ENCODE measurements at regions not wholly inside any gene's neighbourhood (a gene's known extent, or its start where the extent isn't known, plus 50 kb on each side); places are given as distances from the start of the nearest gene placed in this dataset.

DNA sequence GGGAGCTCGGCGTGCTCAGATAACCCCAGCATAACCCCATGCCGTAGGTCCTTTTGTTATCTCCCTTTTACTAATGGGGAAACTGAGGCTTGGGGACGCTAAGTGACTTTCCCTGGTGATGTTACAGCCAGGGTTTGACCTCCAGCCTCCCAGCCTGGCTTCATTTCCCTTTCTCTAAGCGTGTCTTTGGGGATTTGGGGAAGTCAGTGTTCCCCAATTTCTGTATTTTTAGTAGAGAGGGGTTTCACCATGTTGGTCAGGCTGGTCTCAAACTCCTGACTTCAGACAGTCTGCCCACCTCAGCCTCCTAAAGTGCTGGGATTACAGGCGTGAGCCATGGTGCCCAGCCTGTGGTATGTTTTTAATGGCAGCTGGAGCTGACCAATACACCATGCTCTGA is 85.4 kb downstream of the PHETA1 start:
- Histone ChIP-seq H3K4me3 (ENCODE audit: low read depth, low read length) (no peak overlapping the region), H3K36me3 (ENCODE audit: control insufficient read depth, insufficient read depth, low read length) (no peaks in the 10 kb centered on the region), H3K27me3 (ENCODE audit: control insufficient read depth, insufficient read depth, low read length) (no peaks in the 10 kb centered on the region)
- DNase-seq (ENCODE audit: low read depth) (no peak), FAIRE-seq (no peak)
- TF ChIP-seq, protein P1, sequence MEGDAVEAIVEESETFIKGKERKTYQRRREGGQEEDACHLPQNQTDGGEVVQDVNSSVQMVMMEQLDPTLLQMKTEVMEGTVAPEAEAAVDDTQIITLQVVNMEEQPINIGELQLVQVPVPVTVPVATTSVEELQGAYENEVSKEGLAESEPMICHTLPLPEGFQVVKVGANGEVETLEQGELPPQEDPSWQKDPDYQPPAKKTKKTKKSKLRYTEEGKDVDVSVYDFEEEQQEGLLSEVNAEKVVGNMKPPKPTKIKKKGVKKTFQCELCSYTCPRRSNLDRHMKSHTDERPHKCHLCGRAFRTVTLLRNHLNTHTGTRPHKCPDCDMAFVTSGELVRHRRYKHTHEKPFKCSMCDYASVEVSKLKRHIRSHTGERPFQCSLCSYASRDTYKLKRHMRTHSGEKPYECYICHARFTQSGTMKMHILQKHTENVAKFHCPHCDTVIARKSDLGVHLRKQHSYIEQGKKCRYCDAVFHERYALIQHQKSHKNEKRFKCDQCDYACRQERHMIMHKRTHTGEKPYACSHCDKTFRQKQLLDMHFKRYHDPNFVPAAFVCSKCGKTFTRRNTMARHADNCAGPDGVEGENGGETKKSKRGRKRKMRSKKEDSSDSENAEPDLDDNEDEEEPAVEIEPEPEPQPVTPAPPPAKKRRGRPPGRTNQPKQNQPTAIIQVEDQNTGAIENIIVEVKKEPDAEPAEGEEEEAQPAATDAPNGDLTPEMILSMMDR (IDR thresholded peaks at IDR 0.05; ENCODE audit: insufficient read depth, low read length, severe bottlenecking) = no peak

DNA sequence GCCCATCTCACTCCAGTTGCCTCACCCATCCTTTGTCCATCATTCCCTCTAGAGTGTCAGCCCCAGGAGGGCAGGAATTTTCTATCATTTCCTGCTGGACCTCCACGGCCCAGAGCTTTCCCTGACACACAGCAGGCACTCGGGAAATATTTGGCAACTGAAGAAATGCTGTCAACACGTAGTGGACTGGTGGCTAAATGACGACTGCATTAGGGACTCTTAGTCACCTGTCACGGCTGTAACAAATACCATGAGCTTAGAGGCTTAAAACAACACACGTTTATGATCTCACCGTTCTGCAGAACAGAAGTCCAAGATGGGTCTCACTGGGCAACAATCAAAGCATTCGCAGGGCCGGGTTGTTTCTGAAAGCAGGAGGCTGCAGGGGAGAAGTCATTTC is 91.3 kb downstream of the PHETA1 start:
- no peak for FAIRE-seq
- TF ChIP-seq, protein P1 (IDR thresholded peaks at IDR 0.05; ENCODE audit: insufficient read depth, low read length, severe bottlenecking) = no peak
- peaks cover 2% of the 10 kb centered on the region for H3K36me3 ChIP-seq (ENCODE audit: control insufficient read depth, insufficient read depth, low read length)
- H3K27me3 ChIP-seq (ENCODE audit: control insufficient read depth, insufficient read depth, low read length) = no peaks in the 10 kb centered on the region
- H3K4me3 ChIP-seq (ENCODE audit: low read depth, low read length) = no peak overlapping the region
- DNase-seq (ENCODE audit: low read depth) = no peak

DNA sequence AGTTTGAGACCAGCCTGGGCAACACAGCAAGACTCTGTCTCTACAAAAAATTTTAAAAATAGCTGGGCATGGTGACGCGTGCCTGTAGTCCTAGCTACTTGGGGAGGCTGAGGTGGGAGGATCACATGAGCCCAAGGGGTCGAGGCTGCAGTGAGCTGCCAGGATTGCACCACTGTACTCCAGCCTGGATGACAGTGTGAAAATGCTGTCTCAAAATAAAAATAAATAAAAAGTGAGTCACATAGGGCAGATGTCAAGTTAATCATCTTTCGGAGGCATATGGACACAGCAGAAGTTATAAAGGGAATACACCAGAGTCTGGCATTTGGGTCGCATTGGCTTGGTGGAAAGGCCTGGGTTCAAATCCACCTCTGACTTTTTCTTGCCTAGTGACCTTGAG is 92.7 kb downstream of the PHETA1 start:
- FAIRE-seq = no peak
- DNase-seq (ENCODE audit: low read depth) = peak; percentile 15
- Histone ChIP-seq H3K4me3 (ENCODE audit: low read depth, low read length) (no peak overlapping the region), H3K36me3 (ENCODE audit: control insufficient read depth, insufficient read depth, low read length) (peaks cover 2% of the 10 kb centered on the region), H3K27me3 (ENCODE audit: control insufficient read depth, insufficient read depth, low read length) (no peaks in the 10 kb centered on the region)
- TF ChIP-seq, protein P1 (IDR thresholded peaks at IDR 0.05; ENCODE audit: insufficient read depth, low read length, severe bottlenecking) = no peak

DNA sequence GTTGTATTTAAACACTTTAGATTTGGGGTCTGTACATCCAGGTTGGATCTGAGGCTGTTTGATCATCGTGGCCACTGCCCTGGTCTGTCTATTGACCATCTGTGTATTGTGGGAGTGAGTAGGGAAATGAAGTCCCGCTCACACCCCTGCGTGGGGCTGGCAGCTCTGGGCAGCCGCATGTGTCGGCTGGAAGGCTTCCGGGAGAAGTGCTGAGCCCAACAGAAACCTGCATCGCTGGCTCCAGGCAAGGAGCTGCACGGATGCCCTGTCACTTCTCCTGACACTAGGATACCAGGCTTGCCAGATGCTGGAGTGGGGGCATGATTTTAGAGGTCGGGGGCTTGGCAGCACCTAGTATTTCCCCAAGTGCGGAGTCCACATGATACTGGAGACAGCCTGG is 93.6 kb downstream of the PHETA1 start:
- H3K27me3 ChIP-seq (ENCODE audit: control insufficient read depth, insufficient read depth, low read length) = no peaks in the 10 kb centered on the region
- DNase-seq (ENCODE audit: low read depth) (no peak), FAIRE-seq (no peak)
- no peak overlapping the region for H3K4me3 ChIP-seq (ENCODE audit: low read depth, low read length)
- TF ChIP-seq, protein P1 (IDR thresholded peaks at IDR 0.05; ENCODE audit: insufficient read depth, low read length, severe bottlenecking) = no peak
- peaks cover 2% of the 10 kb centered on the region for H3K36me3 ChIP-seq (ENCODE audit: control insufficient read depth, insufficient read depth, low read length)

DNA sequence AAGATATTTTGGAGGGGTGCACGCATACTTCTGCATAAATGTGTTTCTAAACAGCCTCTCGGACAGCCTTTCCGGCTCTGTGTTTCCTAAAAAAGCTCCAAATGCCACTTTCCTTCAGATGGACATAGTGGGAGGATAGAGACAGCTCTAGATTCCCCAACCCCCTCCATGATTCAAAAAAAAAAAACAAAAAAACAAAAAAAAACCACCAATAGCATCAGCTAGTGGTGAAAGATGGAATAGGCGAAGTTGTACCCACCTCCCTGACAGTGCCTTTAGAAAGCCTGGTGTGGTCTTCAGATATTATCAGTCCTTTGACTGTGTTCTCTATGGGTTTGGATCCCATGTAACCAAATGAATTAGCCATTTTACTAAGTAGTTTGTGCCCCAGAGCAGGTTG is 94.1 kb downstream of the PHETA1 start:
- H3K36me3 ChIP-seq (ENCODE audit: control insufficient read depth, insufficient read depth, low read length) = peaks cover 2% of the 10 kb centered on the region
- H3K27me3 ChIP-seq (ENCODE audit: control insufficient read depth, insufficient read depth, low read length) = no peaks in the 10 kb centered on the region
- FAIRE-seq (peak; percentile 43), DNase-seq (ENCODE audit: low read depth) (no peak)
- no peak overlapping the region for H3K4me3 ChIP-seq (ENCODE audit: low read depth, low read length)
- TF ChIP-seq, protein P1 (IDR thresholded peaks at IDR 0.05; ENCODE audit: insufficient read depth, low read length, severe bottlenecking) = peak; percentile 18

DNA sequence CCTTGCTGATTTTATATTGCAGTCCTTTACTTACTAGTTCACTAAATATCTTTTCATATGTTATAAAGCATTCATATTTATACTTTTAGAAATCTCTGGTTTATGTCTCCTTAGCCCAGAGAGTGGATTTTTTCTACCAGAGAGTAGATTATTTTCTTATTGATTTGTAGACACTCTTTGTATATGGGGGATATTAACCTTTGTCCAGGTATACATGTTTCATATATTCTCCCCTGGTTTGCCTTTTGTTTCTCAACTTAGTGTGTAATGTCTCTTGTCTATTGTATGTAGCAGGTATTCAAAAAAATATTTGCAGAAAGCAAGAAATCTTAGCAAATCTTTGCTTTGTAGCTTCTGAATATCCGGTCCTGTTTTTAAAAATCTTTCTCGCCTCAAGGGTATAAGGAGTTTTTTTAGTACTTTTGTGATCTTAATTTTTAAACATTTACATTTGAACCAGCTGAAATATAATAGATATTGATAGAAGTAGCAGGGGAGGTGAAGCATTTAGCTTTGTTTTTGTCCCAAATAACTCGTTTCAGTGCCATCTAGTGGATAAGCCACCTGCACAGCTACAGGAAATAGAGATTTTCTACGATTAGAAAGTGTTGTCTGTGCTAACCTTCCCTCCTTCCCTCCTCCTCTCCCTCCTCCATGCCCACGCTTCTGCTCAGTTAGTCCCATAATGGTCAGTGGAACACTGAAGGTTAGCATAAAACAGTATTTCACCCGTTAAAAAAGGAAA is 97.0 kb downstream of the PHETA1 start:
- TF ChIP-seq, protein P1 (IDR thresholded peaks at IDR 0.05; ENCODE audit: insufficient read depth, low read length, severe bottlenecking) = peak; percentile 33
- H3K36me3 ChIP-seq (ENCODE audit: control insufficient read depth, insufficient read depth, low read length) = peaks cover 2% of the 10 kb centered on the region
- no peaks in the 10 kb centered on the region for H3K27me3 ChIP-seq (ENCODE audit: control insufficient read depth, insufficient read depth, low read length)
- no peak overlapping the region for H3K4me3 ChIP-seq (ENCODE audit: low read depth, low read length)
- DNase-seq (ENCODE audit: low read depth) (no peak), FAIRE-seq (no peak)

Measured in bronchial epithelial cell (primary cell).